22Rv1 (cell line): ENCODE measurements at regions not wholly inside any gene's neighbourhood (a gene's known extent, or its start where the extent isn't known, plus 50 kb on each side); places are given as distances from the start of the nearest gene placed in this dataset.
A peak's percentile ranks its signal among the peaks of the same experiment; 100 is the strongest.

Experiments
- H3K27ac ChIP-seq: fragments of 450-650 bp; 2 replicates; pipeline ENCODE4 v1.5.1; 2017
- CTCF ChIP-seq: fragments of 450-650 bp; IDR thresholded peaks from 2 replicates; pipeline ENCODE4 v1.5.1; 2017; ENCODE audit warnings: mild to moderate bottlenecking
- ZFX ChIP-seq: fragments of 450-650 bp; IDR thresholded peaks from 2 replicates; pipeline ENCODE4 v1.6.1; 2017; ENCODE audit warnings: antibody characterized with exemption, borderline replicate concordance

- H3K27ac ChIP-seq: no peak overlapping the region
- no peak for TF ChIP-seq CTCF
- no peak for TF ChIP-seq ZFX
Observed at GRCh38 chr5:143569213-143569701, 165.8 kb upstream of the NR3C1 start.

GRCh38 chr5:143567583-143568504, 164.4 kb upstream of the NR3C1 start:
- no peak for TF ChIP-seq CTCF
- TF ChIP-seq ZFX: no peak

GRCh38 chr5:143566139-143566538, 162.7 kb upstream of the NR3C1 start:
- no peak overlapping the region for H3K27ac ChIP-seq
- TF ChIP-seq ZFX (no peak), CTCF (no peak)

More at GRCh38 chr5:143567583-143568504, 164.4 kb upstream of the NR3C1 start:
- no peak overlapping the region for H3K27ac ChIP-seq

- no peak overlapping the region for H3K27ac ChIP-seq
- TF ChIP-seq ZFX (no peak), CTCF (no peak)
Observed at GRCh38 chr5:143564417-143564816, 160.9 kb upstream of the NR3C1 start.

- TF ChIP-seq ZFX (no peak), CTCF (no peak)
- no peak overlapping the region for H3K27ac ChIP-seq
Observed at GRCh38 chr5:143562935-143563334, 159.4 kb upstream of the NR3C1 start.

- H3K27ac ChIP-seq: peak overlapping the region; percentile 67
- no peak for TF ChIP-seq CTCF
- TF ChIP-seq ZFX: no peak
Observed at GRCh38 chr5:143561219-143561618, 157.7 kb upstream of the NR3C1 start.

GRCh38 chr5:143560378-143560777, 156.9 kb upstream of the NR3C1 start:
- no peak for TF ChIP-seq ZFX
- TF ChIP-seq CTCF: no peak
- H3K27ac ChIP-seq: peak overlapping the region; percentile 67
